ENCODE measurements at regions not wholly inside any gene's neighbourhood (a gene's known extent, or its start where the extent isn't known, plus 50 kb on each side); places are given as distances from the start of the nearest gene placed in this dataset.

GRCh38 chr11:91560434-91560833, 664.2 kb upstream of the FAT3 start:
- no TSS peak for BruUV-seq (replicated peaks)
- no peaks in the 10 kb centered on the region for H3F3A ChIP-seq (ENCODE audit: low read length, unreplicated experiment)
- no peak for TF ChIP-seq CTCF (conservative IDR thresholded peaks at IDR 0.05; ENCODE audit: low read depth, low read length)
- H3K4me3 ChIP-seq (ENCODE audit: low read length), result no peak overlapping the region
- H3K9me2 ChIP-seq (replicated peaks; ENCODE audit: low read length), result no peaks in the 10 kb centered on the region
- CTCF ChIA-PET, result no interaction called here
- H3K4me1 ChIP-seq (ENCODE audit: insufficient read depth, low read length), result no peaks in the 10 kb centered on the region
- H2AFZ ChIP-seq (ENCODE audit: low read length), result no peak overlapping the region
- no peak overlapping the region for H3K9ac ChIP-seq (ENCODE audit: low read length)
- no peaks in the 10 kb centered on the region for H4K20me1 ChIP-seq (ENCODE audit: low read length)
- intact Hi-C loops (cut with micrococcal nuclease), result no loop called here
- H3K4me2 ChIP-seq (ENCODE audit: low read length), result no peak overlapping the region
- no peaks in the 10 kb centered on the region for H3K27me3 ChIP-seq (ENCODE audit: low read length)
- no peaks in the 10 kb centered on the region for H3K36me3 ChIP-seq (ENCODE audit: low read depth, low read length)
- no peaks in the 10 kb centered on the region for H3K79me2 ChIP-seq (ENCODE audit: low read length)
- POLR2A ChIA-PET (ENCODE audit: unreplicated experiment), result no interaction called here
- ATAC-seq, result no peak
- no peak overlapping the region for H3K27ac ChIP-seq (ENCODE audit: low read length)
- H3K9me3 ChIP-seq (ENCODE audit: low read length), result no peaks in the 10 kb centered on the region
- no peak for DNase-seq

GRCh38 chr11:91538065-91538464, 686.6 kb upstream of the FAT3 start:
- H3K4me3 ChIP-seq (ENCODE audit: low read length), result no peak overlapping the region
- no peak overlapping the region for H3K9ac ChIP-seq (ENCODE audit: low read length)
- H3K36me3 ChIP-seq (ENCODE audit: low read depth, low read length), result no peaks in the 10 kb centered on the region
- TF ChIP-seq CTCF (conservative IDR thresholded peaks at IDR 0.05; ENCODE audit: low read depth, low read length) (no peak), EZH2 (IDR thresholded peaks at IDR 0.05; ENCODE audit: low read length, unreplicated experiment) (no peak), EZH2phosphoT487 (IDR thresholded peaks at IDR 0.05; ENCODE audit: borderline replicate concordance, low read length) (no peak)
- H3F3A ChIP-seq (ENCODE audit: low read length, unreplicated experiment), result no peaks in the 10 kb centered on the region
- H3K27ac ChIP-seq (ENCODE audit: low read length), result no peak overlapping the region
- no peaks in the 10 kb centered on the region for H3K27me3 ChIP-seq (ENCODE audit: low read length)
- no peak for ATAC-seq
- no peak for DNase-seq
- no peak overlapping the region for H3K4me2 ChIP-seq (ENCODE audit: low read length)
- H4K20me1 ChIP-seq (ENCODE audit: low read length), result no peaks in the 10 kb centered on the region
- CTCF ChIA-PET, result no interaction called here
- H3K4me1 ChIP-seq (ENCODE audit: insufficient read depth, low read length), result no peaks in the 10 kb centered on the region
- no peaks in the 10 kb centered on the region for H3K79me2 ChIP-seq (ENCODE audit: low read length)
- H3K9me2 ChIP-seq (replicated peaks; ENCODE audit: low read length), result no peaks in the 10 kb centered on the region
- H2AFZ ChIP-seq (ENCODE audit: low read length), result no peak overlapping the region
- no TSS peak for BruUV-seq (replicated peaks)
- POLR2A ChIA-PET (ENCODE audit: unreplicated experiment), result no interaction called here
- intact Hi-C loops (cut with micrococcal nuclease), result no loop called here
- 0 out of 2 replicates have a peak, but pooled peaks cover 5% of the 10 kb centered on the region for H3K9me3 ChIP-seq (ENCODE audit: low read length)

GRCh38 chr11:91536366-91536765, 688.3 kb upstream of the FAT3 start:
- H3K9ac ChIP-seq (ENCODE audit: low read length), result no peak overlapping the region
- H3K4me2 ChIP-seq (ENCODE audit: low read length), result no peak overlapping the region
- H3K27ac ChIP-seq (ENCODE audit: low read length), result no peak overlapping the region
- H3K9me3 ChIP-seq (ENCODE audit: low read length), result 0 out of 2 replicates have a peak, but pooled peaks cover 7% of the 10 kb centered on the region
- no peaks in the 10 kb centered on the region for H3K4me1 ChIP-seq (ENCODE audit: insufficient read depth, low read length)
- POLR2A ChIA-PET (ENCODE audit: unreplicated experiment), result no interaction called here
- no peaks in the 10 kb centered on the region for H3K9me2 ChIP-seq (replicated peaks; ENCODE audit: low read length)
- BruUV-seq (replicated peaks), result no TSS peak
- H3K36me3 ChIP-seq (ENCODE audit: low read depth, low read length), result no peaks in the 10 kb centered on the region
- no peak overlapping the region for H3K4me3 ChIP-seq (ENCODE audit: low read length)
- CTCF ChIA-PET, result no interaction called here
- intact Hi-C loops (cut with micrococcal nuclease), result no loop called here
- H3K27me3 ChIP-seq (ENCODE audit: low read length), result no peaks in the 10 kb centered on the region
- H4K20me1 ChIP-seq (ENCODE audit: low read length), result no peaks in the 10 kb centered on the region
- no peaks in the 10 kb centered on the region for H3K79me2 ChIP-seq (ENCODE audit: low read length)
- H3F3A ChIP-seq (ENCODE audit: low read length, unreplicated experiment), result no peaks in the 10 kb centered on the region
- H2AFZ ChIP-seq (ENCODE audit: low read length), result no peak overlapping the region
- no peak for DNase-seq
- TF ChIP-seq EZH2phosphoT487 (IDR thresholded peaks at IDR 0.05; ENCODE audit: borderline replicate concordance, low read length), result no peak
- no peak for TF ChIP-seq EZH2 (IDR thresholded peaks at IDR 0.05; ENCODE audit: low read length, unreplicated experiment)
- no peak for TF ChIP-seq CTCF (conservative IDR thresholded peaks at IDR 0.05; ENCODE audit: low read depth, low read length)
- ATAC-seq, result no peak
